HG02588 (cell line): ENCODE measurements at regions not wholly inside any gene's neighbourhood (a gene's known extent, or its start where the extent isn't known, plus 50 kb on each side); places are given as distances from the start of the nearest gene placed in this dataset.
"Not testable (repeated sequence)": the region's sequence is repeated elsewhere in the genome, so short reads cannot be mapped to it uniquely, and the experiment has no call there.

Experiments
- ATAC-seq: cut with Tn5 transposase; IDR thresholded peaks from one replicate; pipeline ENCODE4 v1.9.1; 2021; ENCODE audit warnings: mild to moderate bottlenecking, moderate library complexity; ENCODE audit not compliant: unreplicated experiment

DNA sequence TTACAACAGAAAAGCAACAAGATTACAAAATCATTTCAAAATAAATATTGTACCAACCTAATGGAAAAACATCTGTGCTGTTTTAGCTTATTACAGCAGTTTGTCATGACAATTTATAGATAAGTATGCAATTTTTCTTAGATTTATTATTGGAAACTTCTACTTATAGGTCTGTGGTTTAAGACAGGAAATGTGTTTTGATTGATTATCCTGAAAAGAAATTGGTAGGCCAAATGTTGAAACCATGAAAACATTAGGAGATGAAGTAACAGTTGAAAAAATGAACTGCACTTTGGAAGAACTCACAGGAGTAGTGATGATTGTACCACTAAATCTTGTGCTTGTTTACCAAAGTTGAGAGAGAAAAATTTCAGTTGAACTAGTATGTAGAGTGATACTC lies 162.2 kb upstream of the GIMD1 start:
- no peak for ATAC-seq

DNA sequence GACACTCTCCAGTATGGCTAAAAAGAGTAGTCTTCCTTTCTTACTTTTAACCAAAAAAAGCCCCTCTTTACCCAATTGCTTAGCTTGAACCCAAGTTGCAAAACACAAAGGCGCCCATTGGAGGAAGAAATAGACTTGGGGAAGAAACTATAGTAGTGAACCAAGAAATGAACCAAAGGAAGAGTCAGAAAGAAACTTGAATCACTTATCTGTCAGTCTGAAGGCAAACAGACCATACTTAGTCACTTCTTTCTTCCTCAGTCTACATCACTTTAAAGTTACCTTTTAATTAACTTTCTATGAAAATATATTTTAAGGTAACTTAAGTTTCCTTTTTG lies 161.4 kb upstream of the GIMD1 start:
- ATAC-seq = no peak

DNA sequence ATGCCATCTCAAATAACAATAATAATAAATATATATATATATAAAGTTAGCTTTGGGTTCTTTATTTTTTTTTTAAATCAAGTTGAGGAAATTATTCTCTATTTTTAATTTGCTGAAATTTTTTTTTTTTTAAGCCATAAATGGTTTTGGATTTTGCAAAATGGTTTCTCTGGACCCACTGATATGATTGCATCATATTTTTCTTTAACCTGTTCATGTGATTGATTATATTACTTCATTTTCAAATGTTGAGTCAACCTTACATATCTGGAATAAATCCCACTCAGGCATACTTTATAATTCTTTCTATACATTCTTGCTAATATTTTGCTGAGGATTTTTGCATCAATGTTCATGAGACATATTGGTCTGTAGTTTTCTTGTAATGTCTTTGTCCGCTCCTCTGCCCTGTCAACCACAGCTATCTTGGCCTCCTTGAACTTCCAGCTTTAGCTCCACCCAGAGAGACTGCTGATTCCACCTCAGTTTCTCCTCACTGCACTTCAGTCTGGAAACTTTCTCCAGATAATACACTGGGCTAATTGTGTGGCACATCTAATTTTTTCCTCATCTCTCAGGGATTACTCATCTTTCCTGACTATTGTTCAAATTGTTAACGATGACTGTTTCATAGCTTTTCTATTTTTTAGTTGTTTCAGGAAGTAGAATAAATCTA lies 160.9 kb upstream of the GIMD1 start:
- ATAC-seq = no peak

DNA sequence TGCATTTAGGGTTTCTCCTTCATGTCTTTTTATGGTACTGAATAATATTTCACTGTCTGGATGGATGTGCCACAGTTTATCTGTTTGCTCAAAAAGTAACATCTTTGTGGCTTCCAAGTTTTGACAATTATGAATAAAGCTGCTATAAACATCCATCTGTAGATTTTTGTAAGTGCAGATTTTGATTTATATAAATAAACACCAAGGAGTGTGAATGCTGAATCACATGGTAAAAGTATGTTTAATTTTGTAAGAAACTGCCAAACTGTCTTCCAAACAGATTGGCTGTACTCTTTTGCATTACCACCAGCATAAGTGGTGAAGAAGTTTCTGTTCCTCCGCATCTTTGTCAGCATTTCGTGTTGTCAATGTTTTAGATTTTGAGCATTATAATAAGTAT lies 158.7 kb upstream of the GIMD1 start:
- ATAC-seq = no peak

DNA sequence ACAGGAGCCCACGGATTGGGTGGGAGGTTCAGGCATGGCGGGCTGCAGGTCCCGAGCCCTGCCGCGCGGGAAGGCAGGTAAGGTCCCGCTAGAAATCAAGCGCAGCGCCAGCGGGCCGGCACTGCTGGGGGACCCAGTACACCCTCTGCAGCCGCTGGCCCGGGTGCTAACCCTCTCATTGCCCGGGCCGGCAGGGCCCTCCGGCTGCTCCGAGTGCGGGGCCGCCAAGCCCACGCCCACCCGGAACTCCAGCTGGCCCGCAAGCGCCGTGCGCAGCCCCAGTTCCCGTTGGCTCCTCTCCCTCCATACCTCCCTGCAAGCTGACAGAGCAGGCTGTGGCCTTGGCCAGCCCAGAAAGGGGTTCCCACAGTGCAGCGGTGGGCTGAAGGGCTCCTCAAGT lies 156.8 kb upstream of the GIMD1 start:
- ATAC-seq = not testable (repeated sequence)

DNA sequence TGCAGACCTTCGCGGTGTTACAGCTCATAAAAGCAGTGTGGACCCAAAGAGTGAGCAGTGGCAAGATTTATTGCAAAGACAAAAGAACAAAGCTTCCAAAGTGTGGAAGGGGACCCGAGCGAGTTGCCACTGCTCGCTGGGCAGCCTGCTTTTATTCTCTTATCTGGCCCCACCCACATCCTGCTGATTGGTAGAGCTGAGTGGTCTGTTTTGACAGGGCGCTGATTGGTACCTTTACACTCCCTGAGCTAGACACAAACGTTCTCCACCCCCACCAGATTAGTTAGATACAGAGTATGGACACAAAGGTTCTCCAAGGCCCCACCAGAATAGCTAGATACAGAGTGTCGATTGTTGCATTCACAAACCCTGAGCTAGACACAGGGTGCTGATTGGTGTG lies 156.2 kb upstream of the GIMD1 start:
- ATAC-seq = not testable (repeated sequence)

DNA sequence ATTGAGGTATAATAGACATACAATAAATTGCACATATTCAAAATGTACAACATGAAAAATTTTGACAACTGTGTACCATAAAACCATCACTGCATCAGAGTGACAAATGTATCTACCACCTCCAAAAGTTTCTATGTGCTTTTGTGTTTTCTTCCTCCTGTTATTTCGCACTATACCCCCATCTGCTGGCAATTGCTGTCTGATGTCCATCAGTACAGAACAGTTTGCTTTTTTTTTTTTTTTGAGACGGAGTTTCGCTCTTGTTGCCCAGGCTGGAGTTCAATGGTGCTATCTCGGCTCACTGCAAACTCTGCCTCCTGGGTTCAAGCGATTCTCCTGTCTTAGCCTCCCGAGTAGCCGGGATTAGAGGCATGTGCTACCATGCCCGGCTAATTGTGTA lies 154.3 kb upstream of the GIMD1 start:
- ATAC-seq = no peak

DNA sequence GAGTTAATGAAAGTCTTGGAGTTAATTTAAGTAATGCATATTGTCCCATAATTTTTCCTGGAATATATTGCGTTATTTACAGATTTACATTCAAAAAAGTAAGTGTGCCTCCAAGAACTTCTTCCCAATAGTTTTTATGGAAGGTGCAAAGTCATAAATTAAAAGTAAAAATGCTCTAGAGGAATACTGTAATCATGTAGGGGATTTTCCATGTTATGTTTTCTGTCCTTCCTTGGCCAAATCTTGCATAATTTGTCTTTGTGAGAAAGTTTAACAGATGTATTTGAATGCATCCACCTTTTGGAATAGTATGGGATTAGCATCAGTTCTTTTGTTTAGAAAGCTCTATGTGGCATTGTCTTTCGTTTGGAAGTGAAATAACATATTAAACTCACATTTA lies 144.1 kb upstream of the GIMD1 start:
- no peak for ATAC-seq

DNA sequence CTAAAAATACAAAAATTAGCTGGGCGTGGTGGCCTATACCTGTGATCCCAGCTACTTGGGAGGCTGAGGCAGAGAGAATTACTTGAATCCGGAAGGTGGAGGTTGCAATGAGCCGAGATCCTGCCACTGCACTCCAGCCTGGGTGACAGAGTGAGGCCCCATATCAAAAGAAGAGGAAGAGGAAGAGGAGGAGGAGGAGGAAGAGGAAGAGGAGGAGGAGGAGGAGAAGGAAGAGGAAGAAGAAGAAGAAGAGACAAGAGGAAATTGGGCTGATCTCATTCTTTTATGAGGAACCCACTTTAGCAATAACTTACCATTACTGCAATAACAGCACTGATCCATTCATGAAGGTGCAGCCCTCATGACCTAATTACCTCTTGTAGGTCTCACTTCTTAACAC lies 138.9 kb upstream of the GIMD1 start:
- no peak for ATAC-seq

DNA sequence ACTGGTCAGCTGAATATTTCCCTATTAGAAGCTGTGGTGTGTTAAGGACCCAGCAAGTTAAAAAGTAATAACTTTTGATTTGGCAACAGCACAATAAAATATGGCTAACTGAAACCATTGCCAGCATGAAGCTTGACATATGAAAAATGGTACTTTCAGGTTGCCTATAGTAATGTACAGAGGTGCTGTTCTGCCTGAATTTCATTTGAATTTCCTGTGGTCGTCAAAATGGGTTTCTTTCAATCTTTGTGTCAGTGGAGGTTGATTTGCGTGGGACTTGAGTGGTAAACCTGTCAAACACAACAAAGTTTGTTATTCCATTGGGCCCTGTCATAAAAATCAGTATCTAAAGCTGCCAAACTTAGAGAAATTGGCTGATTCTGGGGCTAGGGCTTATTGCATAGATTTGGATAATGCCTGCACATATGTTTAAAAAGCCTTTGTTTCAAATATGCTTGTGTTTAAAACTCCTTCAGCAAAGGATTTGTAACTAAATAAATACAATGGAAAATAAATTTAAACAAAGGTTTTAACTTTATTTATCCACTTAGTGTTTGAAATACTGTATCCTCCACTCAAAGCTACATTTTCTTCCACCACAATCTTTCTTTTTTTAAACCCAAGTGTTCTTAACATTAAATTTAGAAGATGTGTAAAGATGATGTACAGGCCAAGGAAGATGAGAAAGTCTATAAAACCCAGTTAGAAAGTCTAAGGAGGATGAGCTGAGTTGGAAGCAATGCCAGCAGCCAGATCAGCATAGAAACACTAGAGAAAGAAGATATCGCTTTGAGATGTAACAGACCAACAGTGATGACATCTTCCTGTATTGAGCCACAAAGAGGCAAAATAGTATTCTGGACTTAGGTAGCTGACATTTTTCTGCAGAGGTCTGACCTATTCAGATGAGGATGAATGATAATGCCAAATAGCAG lies 134.8 kb upstream of the GIMD1 start:
- no peak for ATAC-seq

DNA sequence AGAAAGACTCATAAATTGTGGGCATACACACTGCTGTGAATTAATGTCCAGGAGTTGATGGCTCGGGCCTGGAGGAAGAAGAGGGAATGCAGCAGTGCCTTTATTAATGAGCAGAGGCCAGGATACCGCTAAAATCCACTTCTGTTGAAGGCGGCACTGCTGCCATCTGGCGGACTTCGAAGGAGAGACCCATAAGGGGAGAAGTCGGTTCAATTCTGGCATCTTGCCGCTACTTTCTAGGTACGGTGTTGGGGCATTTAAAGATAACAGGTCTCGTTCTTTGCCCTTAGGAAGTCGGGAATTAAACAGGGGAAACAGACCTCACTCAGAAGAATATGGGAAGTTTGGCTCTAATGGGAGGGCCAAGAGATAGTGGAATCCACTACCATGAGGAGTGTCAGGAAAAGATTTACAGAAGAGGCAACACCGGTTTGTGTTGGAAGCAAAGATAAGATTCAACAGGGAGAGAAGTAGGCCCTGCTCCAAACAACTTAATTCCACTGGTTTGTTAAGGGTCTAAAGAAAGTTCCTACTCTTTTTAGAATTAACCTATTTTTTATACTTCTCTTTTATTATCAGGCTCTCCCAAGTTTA lies 133.6 kb upstream of the GIMD1 start:
- ATAC-seq = peak; percentile 80

DNA sequence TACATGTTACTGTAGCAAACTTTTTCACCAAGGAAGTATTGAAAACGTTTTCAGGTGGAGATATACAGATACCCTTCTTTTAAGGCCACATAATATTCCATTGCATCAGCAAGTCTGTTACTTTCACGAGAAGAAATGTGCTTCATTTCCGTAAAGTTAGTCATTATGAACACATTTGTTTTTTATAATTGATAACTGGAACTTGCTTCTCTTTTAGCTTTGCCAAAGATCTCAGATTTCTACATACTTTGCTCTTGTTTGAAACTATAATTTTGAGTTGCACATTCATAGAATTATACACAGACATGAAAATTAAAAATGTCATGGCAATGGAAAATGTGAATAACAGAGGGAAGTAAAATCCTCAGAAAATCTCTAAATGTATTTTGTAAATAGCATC lies 128.7 kb upstream of the GIMD1 start:
- ATAC-seq = no peak

DNA sequence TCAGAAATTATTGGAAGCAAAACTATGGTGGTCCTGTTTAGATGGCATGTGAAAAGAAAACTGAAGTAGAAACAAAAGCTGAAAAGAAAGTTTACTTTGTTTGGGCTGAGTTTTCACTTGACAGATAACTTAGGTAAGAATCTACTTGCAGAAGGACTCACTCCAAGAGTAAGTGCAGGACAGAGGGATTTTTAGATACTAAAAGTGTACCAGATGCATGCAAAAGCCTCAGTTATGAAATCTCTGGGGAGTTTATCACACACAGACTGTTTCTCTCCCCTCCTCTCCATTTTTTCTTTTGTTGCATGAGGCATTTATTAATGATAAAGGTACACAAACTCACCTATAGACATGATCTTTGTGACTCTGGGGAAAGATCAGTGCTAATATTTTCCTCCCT lies 127.5 kb upstream of the GIMD1 start:
- ATAC-seq = no peak

DNA sequence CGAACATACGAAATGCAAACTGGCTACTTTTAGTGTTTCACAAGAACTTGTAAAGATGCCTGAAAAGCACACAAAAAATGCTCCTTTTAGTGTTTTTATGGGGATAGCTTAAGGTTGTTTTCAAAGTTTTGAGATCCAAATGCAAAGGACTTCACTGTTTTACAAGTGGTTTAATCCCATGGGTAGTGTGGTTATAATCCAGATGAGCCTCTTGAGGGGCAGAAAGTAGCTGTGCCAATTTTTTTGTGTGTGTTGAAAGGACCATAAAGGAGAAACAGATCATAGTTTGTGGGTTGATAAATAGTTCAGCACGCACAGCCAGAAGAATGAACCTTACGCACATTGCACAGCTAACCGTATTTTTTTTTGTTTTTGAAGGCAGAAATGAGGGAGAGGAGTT lies 126.9 kb upstream of the GIMD1 start:
- ATAC-seq = no peak

DNA sequence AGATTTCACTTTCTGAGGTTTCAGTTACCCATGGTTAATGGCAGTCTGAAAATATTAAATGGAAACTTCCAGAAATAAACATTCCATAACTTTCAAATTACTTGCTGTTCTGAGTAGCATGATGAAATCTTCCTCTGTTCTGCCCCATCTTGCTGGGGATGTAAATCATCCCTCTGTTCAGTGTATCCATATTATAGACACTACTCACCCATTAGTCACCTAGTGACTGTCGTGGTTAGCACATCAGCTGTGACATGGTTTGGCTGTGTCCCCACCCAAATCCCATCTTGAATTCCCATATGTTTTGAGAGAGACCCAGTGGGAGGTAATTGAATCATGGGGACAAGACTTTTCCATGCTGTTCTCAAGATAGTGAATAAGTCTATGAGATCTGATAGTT lies 125.5 kb upstream of the GIMD1 start:
- ATAC-seq = no peak

DNA sequence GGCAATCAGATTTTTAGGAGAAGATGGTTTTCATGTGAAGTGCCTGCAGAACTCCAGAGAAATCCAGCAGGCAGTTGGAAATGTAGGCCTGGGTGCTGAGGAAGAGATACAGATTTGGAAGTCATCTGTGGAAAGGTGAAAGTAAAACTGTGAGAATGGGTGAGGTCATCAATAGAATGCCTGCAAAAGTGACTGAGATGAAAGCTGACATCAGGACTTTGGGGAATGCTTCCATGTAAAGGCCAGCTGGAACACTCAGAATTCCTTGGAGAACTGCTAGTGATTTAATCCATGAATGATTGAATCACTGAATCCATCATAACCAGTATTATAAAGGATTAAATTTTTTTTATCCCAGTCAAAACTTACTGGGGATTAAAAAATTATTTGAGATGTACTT lies 124.5 kb upstream of the GIMD1 start:
- no peak for ATAC-seq

DNA sequence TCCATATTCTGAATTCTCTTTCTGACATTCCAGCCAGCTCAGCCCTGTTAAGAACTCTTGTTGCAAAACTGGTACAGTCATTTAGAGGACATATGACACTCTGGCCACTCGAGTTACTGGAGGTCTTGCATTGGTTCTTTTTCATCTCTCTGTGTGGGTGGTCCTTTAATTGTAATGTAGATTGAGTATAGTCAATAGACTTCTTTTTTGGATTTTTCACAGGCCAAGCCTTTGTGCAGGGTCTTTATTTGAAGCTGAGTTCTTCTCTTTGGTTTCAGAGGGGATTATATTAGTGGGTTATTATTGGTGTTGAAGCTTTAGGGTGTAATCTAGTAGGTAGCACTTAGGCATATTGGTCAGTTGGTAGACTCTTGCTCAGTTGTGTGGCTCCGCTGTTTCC lies 118.0 kb upstream of the GIMD1 start:
- ATAC-seq = no peak

DNA sequence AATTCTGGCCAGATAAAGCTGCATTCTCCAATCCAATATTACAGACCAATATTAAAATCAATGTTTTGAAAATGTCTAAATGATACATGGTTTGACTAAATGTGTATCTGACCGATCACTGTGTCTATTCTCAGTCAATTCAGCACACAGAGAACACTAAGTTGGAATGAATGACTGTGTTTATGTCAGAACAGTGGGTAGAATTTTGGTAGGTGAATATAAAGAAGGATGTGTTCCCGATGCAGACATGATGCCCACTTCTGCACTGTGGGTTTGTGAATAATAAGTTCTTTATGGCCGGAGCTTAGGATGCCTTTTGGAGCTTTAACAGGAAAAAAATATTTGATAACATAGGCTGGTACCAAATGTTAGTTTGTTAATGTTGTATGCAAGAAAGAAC lies 113.2 kb upstream of the GIMD1 start:
- no peak for ATAC-seq

DNA sequence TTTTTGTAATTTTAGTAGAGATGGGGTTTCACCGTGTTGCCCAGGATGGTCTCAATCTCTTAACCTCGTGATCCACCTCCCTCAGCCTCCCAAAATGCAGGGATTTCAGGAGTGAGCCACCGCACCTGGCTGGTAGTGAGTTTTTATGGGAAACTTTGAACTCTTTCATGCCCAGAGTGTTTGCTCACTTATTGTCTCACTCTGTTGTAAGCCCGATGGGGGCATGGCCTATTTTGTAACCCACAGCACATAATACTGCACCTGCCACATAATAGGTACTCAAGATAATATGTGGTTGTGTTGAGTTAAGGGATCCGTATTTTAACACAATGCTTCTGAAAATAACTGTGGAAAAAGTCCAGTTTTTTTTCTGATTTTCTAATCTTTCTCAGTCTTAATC lies 109.6 kb upstream of the GIMD1 start:
- no peak for ATAC-seq

DNA sequence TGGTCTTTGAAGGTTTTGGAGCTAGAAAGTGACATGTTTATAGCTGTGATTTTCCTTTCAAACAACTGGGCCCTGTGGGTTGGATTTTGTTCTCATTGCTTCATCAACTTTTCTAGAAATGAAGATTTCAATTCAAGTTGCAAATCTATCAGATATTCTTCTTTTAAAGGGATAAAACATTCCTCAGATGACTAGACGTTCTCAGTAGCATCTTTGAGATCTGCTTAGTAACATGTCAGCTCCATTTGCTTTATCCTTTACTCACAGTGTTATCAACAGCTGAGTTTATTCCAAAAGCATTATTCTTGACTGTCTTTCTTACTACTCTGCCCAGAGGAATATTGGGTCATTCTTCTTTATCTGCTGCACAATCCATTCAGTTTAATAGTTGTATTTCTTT lies 108.2 kb upstream of the GIMD1 start:
- no peak for ATAC-seq

DNA sequence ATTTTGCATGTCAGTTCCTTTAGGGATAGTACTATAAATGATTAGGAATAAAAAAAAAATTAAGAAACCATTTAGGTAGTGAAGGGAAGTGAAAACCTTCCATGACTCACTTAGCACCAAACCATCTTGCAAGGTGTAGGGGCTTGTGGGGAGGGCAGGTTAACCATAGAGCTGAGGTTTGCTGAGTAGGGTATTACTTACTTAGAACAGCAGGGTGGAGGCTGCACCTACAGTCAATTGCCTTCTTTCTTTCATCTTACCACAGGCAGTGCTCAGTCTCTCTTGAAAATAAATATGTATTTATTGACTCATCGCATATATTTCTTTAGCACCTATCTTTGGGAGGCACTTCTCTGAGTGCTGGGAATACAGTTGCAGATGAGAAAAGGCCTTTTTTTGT lies 104.9 kb upstream of the GIMD1 start:
- no peak for ATAC-seq

DNA sequence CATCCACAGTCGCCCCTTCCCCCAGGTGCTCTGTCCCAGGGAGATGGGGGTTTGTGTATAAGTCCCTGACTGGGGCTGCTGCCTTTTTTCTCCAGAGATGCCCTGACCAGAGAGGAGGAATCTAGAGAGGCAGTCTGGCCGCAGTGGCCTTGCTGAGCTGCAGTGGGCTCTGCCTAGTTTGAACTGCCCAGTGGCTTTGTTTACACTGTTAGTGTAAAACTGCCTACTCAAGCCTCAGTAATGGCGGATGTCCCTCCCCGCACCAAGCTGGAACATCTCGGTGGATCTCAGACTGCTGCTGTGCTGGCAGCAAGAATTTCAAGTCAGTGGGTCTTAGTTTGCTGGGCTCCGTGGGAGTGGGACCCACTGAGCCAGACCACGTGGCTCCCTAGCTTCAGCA lies 102.6 kb upstream of the GIMD1 start:
- ATAC-seq = no peak
